GM19238 (cell line): ENCODE measurements at regions not wholly inside any gene's neighbourhood (a gene's known extent, or its start where the extent isn't known, plus 50 kb on each side); places are given as distances from the start of the nearest gene placed in this dataset.

Source experiments
- DNase-seq: peaks from one replicate; pipeline ENCODE4 v3.0.0; 2011; ENCODE audit warnings: low spot score; ENCODE audit not compliant: insufficient read length

DNA sequence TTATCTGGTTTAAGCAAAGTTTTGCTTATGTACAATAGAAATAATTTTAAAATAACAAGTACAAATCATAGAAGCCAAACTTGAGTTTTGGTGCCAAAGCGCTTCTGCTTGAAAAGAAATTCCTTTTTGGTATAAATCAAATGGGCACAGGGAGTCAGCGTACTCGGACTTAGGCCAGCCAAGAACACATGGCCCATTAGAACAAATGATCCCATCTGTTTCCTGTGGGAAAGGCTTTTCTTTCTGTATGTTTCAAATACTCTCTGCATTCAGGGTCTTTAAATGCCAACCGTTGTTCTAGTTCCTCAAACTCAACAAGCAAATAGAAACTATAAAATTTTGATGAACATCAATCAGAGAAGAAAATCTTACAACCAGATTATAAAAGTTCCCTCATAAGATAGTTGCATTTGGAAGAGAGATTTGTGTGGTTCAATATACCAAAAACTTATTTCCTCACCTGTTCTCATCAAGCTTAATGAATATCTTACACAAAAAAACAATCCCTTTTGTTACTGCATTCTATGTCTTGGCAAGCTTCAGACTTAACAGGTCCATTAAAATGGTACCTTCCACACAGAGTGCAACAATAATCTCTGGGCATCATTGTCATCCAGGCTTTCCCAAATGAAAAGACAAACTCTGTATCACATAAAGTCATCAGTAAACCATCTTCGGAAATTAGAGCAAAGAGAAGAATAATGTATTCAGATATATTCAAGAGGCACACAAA, 739.8 kb upstream of the API5 start:
- no peak for DNase-seq

DNA sequence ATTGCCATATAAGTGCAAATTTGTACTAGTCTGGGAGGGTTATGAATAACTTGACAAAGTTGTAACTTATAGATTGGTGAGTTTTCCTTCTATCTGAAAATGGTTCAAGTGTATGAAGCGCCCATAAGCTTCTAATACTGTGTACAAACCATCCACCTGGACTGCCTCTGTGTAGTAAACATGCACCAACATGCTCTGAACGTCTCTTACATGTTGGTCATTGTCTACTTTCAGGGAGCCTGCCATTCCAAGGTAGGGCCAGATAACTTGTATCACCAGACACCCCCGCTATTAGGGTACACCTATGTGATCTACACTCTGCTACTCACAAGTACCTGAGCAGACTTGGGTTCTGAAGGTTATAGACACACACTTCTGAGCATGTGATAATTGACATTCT, 735.5 kb upstream of the API5 start:
- DNase-seq: no peak

DNA sequence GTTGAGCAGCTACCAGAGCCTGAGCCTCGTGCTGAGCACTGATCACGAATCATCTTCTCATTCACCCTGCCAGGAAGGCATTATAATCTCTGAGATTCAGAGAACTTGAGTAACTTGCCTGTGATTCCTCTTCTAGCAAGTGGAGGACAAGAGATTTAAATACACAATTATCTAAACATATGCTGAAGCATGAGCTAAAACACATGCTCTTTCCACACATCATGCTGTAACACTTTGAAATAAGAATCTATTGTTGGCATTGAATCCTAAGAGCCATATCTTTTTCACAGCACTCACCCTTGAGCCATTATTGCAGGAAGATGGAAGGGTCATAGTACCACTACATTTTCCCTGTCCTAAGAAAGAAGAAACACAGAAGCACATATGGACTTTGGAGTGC, 722.5 kb upstream of the API5 start:
- no peak for DNase-seq

DNA sequence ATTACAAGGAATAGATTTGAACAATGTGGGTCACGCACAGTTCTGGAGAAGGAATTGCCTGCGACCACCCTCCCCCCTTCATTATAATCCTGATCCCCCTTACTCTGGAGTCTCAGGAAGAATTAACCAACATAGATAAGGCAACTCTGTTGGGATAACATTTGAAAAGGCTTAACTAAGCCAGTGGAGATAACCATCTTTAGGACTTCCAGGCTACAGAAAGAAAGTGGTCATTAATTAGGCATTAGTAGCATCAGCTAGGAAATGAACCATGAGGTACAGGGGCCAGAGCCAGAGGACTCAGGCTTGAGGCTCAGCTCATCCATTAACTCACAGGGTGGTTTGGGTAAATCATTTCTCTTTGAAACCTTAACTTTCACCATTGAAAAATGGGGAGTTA, 720.0 kb upstream of the API5 start:
- no peak for DNase-seq

DNA sequence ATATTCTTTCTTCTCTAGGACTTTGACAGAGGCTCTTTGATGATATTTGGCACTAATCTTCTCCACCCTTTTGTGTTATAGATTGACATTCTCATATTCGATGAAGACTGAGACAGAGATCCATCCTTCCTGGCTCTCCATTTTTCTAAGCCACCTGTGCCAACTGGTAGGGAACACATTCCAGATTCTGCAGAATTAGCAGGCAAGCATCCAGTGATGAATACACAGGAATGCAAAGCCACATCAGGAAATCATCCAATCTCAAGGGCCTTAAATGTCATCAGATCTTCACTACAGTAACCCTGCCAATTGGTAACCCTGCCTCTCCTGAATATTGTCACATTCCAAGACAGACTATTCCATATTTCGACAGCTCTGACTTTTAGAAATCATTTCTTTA, 718.4 kb upstream of the API5 start:
- DNase-seq: no peak

DNA sequence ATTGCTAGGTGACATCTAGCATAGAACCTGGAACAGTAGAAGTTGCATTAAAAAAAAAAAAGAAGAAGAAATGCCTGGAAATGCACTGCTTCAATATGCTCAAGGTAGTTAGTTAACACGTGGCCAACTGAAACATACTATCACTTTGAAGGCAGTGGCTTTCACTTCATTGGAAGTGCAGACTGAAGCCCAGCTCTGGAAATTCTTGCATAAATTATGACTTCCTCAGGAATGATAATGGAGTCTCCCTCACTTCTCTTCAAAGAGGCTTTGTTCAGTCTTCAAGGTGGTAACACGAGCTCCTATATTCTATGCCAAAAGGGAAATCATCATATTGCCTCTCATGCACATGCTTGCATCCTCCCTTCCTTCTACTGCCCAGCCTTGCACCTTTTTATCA, 715.9 kb upstream of the API5 start:
- no peak for DNase-seq

DNA sequence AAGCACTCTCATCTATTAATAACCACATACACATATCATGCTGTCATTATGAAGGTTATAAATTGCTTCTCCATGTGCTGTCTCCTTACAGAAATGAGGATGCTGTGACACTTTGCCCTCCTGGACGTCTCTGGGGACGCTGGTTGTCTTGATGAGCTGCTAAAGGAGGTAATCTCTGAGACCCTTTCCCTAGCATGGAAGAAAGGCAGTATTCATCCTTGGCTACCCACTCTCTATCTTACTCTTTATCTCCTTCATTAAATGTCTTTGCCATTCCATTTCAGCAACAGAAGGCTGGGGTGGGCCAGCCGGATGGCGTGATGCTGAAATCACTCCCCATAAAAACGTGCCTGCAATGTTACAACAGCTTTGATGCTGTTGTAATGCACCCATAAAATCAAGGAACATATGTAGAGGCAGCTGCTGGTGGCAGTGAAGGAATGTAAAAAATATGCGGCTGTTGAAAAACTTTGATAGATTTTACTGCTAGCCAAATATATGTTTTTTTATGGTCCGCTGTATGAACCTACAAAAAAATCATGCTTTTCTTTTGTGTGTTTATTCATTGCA, 715.1 kb upstream of the API5 start:
- no peak for DNase-seq

DNA sequence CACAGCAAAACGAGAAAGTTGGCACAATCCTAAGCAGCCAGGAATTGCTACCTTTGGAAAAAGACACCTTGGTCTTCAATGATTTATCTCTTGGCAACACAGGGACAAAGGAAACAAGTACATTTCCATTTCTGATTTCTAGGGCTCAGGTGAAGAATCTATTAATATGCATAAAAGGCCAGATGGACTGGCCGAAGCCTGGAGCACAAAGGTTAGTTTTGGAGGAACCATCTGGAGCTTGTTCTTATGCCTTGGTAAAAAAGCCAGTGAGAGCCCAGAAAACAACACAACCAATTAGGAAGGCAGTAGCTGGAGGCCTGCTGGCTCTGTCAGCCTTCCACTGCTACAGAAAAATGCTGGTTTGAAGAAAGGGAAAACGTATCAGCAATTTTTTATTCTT, 713.5 kb upstream of the API5 start:
- DNase-seq: no peak

DNA sequence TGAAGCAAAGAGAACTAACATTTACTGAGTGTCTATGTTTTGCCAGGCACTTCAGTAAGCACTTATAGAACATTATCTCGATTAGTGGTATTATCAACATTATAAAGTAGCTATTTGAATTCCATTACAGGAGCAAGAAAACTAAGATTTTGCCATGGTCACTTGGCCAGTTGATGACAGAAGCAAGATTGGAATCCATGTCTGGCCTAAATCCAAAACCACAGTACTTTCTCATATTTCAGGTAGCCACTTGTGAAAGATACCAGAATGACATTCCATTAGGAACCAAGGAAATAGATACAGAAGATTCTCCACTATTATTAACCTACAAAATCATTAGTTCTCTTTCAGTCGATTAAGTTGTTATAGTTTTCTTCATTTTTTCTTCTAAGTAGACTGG, 691.0 kb upstream of the API5 start:
- no peak for DNase-seq

DNA sequence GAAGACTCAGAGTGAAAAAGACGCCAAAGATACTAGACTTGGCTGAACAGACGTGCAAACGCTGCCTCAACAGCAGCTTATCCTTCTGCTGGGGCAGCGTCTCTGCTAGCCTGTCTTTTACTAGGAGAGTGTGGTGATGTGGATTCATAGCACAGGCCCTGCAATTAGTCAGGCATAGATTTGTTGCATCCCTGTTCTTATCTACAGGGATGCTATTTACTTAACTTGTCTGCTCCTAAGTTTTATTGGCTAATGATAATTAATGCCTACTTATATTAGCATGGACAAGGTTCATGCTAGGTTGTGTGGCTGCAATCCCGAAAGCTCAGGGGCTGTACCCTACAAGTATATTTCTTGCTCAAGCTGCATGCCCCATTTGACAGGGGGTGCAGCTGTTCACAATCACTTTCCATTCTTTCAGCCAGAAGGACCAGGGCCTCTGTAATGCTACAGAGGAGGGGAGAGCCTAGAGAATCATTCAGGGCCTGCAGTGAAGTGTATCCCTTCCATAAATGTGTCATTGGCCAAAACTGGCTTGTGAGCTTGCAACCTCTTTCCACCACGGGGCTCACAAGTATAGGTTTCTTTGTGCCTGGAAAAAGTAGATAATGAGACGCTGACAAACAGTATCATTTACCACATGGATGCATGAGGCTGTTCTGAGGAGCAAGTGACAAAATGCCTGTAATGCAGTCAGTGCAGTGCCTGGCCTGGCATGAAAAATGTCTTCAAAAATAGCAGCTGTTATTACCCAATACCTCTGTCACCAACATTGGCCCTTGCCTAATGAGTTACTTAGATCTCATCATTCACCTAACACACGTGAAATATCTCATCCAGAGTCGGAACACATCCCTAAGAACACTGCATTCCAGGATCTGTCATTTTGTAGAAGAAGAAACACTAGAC, 685.8 kb upstream of the API5 start:
- no peak for DNase-seq

DNA sequence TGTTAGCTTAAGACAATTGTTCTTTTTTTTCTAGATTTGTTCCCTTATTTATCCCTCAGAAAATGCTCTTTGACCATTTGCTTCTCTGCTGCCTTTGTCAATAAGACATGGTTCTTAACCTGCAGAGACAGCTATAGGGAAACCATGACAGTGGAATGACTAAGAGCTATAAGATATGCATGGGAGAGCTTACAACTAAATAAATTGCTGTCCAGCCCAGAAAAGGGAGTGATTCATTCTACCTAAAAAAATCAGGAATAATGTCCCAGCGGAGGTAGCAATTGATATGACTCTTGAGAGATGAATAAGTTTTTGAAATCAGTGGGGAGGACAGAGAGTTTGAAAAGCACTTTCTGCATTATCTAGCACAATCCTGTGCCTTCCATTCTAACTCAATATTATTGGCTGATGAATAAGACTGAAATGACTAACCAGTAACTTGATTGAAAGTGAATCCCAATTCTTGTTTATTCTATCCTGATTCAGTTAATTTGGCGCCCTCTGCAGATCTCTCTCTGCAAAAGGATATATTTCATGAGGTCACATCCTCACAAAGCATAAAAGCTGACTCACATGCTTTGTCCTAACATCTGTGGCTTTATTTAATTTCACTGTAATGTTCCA, 680.5 kb upstream of the API5 start:
- DNase-seq: no peak

DNA sequence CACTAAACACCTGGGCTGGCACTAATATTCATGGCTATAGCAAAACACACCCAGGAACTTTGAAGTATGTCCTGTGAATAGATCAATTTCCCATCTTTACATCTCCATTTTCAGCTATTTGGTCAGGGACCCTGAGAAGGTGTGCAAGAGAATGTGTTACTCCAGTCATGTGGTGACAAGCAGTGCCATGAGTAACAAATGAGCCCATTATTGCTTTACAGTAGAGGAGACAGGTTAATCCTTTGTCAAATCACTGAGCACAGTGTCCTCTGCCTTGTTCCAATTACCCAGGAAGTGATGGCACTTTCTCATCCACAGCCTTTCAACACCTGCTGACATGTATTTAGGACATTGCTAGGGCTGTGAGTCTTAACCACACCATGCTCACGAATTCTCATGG, 664.8 kb upstream of the API5 start:
- no peak for DNase-seq

DNA sequence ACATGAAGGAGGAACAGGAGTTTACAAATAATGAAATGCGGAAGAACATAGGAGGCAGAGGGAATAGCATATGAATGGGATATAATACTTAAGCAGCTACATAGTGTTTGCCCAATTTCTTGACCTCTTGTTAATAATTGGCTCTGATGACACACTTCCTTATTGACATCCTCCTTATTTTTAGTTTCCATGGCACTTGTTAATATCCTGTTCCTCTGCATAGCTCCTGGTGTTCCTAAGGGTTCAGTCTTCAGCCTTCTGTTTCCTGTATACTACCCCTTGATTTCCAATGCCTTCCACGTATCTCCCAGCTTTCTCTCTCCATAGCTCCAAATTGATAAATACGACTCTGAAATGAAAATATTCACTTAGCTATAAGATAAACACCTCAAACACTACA, 663.8 kb upstream of the API5 start:
- no peak for DNase-seq

DNA sequence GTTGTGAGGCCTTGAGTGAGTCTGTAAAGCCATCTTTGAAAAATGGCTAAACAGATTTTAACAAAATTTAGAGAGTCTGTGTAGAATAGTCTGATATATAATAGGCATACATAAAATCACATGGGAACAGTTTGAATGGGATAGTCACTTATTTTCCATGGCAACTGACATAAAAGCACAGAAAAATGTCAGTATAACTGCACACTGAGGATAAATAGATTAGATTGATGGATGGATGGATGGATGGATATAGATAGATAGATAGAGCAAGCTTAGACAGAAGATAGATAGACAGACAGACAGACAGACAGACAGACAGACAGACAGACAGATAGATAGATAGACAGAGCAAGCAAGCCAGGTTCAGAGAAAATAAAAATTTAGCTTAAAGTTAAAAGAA, 660.2 kb upstream of the API5 start:
- DNase-seq: no peak

DNA sequence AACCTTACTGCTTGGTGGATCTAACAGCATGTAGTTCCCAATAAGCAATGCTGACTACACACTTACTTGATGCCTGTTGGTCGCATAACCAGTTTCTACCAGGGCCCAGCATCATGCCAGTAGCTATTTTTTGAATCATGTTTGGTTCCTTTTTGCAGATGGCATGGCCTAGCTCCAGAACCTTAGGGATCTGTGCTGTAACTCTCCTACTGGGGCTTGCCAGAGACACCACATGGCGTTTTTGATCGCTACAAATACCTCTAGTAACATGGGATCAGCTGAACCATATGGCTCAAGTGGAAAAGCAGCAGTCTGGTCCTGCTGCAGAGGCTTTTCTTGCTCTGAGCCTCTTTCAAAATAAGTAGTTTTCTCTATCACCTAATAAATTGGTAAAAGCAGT, 654.6 kb upstream of the API5 start:
- no peak for DNase-seq

DNA sequence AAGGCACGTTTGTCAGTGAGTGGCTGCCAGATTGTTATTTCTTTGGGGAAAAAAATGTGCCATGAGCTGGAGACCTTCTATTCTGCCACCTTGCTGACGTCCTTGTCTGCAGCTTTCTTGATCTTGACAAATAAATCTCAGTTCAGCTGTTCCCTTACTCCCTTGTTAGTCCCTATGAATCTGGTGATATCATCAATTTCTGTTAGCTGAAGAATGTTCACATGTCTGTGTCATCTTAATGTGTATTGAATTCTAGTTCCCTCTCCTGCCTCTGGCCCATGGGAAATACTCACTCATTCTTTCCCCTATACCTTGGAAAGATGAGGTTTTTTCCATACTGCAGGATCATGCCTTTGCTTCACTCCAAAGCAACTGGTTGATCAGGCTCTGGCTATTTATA, 649.9 kb upstream of the API5 start:
- DNase-seq: no peak

DNA sequence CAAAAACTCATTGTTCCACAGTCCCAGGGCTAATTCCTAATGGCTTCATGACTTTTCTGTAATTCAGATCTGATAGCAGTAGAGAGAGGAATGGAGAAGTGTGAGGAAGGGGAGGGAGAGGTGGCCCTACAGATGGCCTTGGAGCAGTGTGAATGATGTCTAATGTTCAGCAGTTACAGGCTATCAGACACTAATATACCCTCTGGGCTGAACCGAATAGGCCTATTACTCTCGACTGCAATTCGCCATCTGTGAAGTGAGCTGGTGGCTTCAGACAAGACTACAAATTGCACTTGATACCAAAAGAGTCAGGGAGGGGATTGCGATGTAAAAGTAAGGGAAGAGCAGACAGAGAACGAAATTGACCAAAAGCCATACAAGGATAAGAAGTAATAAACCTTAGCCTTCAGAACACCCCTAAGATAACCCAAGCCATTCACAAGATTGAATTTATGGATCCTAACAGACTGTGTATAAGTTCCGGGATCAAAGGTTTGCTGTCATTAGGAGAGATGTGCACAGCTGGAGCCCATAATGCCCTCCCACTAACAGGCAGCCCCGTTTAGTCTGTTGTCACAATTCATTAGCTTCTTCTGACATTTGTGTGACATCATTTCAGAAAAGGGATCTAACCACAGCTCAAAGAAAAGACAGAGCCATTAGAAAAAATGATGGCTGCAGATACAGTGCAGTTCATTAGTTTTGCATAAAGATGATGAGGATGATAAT, 642.4 kb upstream of the API5 start:
- DNase-seq: no peak

DNA sequence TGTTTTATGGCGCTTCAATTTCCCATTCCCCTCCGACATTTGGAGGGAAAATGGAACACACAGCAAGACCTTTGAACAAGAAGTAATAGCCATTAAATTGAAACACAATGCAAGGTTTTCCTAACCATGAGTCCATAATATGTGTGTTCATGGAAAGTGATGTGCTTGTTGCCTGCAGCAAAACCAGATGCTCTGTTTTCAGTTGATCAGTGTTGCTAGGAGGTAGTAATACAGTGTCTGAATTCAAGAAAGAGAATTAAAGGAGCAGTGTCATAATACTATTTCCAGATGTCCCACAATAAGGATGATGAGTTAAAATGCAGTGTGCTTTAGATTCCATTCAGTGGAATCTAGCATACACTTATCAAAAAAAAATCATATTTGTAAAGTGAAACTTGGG, 637.4 kb upstream of the API5 start:
- DNase-seq: no peak

DNA sequence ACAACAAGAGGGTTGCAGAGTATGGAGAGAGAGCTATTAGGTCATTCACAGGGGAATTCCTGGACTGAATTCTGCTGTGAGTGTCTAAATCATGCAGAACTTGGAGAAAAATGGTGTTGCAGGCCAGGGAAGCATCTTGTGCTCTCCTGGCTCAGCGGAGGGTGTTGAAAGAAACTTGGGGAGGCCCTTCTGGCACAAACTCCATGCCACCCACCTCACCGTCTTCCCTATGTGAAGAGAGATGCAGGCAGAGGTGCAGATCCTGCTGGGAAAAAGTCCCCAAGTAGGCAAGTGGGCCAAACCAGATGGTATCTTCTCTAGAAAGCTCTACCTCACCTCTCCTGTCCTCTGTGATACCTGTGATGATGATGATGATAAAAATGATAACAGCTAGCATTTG, 604.3 kb upstream of the API5 start:
- DNase-seq: no peak

DNA sequence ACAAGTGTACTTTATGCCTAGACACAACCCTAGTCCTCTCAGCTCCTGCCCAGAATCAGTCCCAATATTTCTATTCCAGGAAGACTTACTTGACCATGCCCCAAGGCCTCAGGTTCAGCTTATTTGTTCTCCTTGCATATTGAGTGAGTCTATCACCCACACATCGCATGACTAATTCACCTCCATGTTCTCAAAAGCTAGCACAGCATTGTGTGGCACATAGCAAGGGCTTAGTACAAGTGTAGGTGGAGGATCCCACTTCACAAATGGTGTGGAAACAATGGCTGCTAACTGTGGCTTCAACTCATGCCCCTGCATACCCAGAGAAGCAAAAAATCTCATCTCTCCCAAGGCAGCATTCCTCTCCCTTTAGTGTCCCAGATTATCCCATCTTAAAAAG, 602.6 kb upstream of the API5 start:
- no peak for DNase-seq

DNA sequence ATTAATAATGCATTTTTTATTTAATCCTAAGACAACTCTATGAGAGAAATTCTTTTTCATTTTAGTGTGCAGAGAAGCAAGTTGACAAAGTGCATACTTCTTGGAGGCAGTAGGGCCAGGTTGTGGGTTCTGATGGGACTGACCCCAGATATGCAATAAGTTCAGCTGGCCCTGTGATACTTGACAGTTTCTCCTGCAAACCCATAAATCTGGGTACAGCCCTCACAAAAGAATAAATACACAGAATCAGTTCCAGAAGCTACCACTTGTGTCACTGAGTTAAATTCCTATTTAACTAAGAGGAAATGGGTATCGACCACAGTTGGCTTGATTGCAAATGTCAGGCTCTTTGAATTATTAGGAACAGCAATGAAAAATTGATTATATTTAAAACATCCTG, 598.5 kb upstream of the API5 start:
- DNase-seq: no peak

DNA sequence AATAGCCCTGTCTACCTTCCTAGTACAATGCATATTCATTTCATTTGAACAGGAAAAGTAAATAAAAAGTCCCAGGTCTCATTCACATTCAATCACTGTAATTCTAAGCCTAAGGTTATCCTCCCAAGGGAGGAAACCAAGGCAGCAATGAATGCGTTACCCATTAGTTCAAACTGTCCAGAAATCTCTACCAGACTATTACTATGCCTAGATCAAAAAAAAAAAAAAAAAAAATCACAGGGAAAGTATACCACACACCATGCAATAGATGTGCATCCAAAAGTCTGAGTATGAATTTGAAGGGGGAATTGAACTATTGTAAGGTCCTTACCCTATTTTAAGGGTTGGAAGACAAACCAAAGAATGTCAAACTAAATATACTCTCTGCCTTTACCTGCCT, 598.0 kb upstream of the API5 start:
- DNase-seq: no peak
